H9 (cell line): ENCODE measurements at regions not wholly inside any gene's neighbourhood (a gene's known extent, or its start where the extent isn't known, plus 50 kb on each side); places are given as distances from the start of the nearest gene placed in this dataset.

Experiments used
- DNase-seq: peaks from one replicate; pipeline ENCODE4 v3.0.0-alpha.2; 2017
- H2AFZ ChIP-seq: one replicate; pipeline ENCODE4 v1.6.1; 2013; ENCODE audit warnings: mild to moderate bottlenecking, low read length, control low read depth, moderate library complexity
- H2AK5ac ChIP-seq: 2 replicates; pipeline ENCODE4 v1.6.1; 2013; ENCODE audit warnings: low read length, control low read depth, mixed read lengths; ENCODE audit not compliant: insufficient read length
- H2BK120ac ChIP-seq: one replicate; pipeline ENCODE4 v1.6.1; 2013; ENCODE audit warnings: low read depth, mild to moderate bottlenecking, low read length, control low read depth, inconsistent platforms; ENCODE audit not compliant: poor library complexity, severe bottlenecking
- H2BK12ac ChIP-seq: 2 replicates; pipeline ENCODE4 v1.6.1; 2013; ENCODE audit warnings: low read length, control low read depth, mixed read lengths, low read depth; ENCODE audit not compliant: insufficient read length
- H2BK15ac ChIP-seq: 2 replicates; pipeline ENCODE4 v1.6.1; 2013; ENCODE audit warnings: low read depth, low read length, control low read depth
- H2BK20ac ChIP-seq: one replicate; pipeline ENCODE4 v1.6.1; 2013; ENCODE audit warnings: low read depth, mild to moderate bottlenecking, low read length, control low read depth, inconsistent platforms; ENCODE audit not compliant: poor library complexity, severe bottlenecking
- H2BK5ac ChIP-seq: 2 replicates; pipeline ENCODE4 v1.6.1; 2013; ENCODE audit warnings: low read length, control low read depth, mixed read lengths; ENCODE audit not compliant: insufficient read length
- H3K14ac ChIP-seq: 2 replicates; pipeline ENCODE4 v1.6.1; 2013; ENCODE audit warnings: low read length, control low read depth; ENCODE audit not compliant: insufficient read depth
- H3K18ac ChIP-seq: 2 replicates; pipeline ENCODE4 v1.6.1; 2013; ENCODE audit warnings: low read depth, mild to moderate bottlenecking, mixed read lengths, low read length, control low read depth; ENCODE audit not compliant: insufficient read length
- H3K23ac ChIP-seq: 2 replicates; pipeline ENCODE4 v1.6.1; 2013; ENCODE audit warnings: low read length, control low read depth, mixed read lengths, low read depth; ENCODE audit not compliant: insufficient read length
- H3K23me2 ChIP-seq: 2 replicates; pipeline ENCODE4 v1.6.1; 2013; ENCODE audit warnings: low read depth, mild to moderate bottlenecking, mixed read lengths, low read length, control low read depth; ENCODE audit not compliant: insufficient read length, poor library complexity, severe bottlenecking
- H3K27ac ChIP-seq: 2 replicates; pipeline ENCODE4 v1.5.1; 2013; ENCODE audit warnings: low read length, control low read depth, mixed read lengths, low read depth; ENCODE audit not compliant: insufficient read length
- H3K27me3 ChIP-seq: 2 replicates; pipeline ENCODE4 v1.6.1; 2013; ENCODE audit warnings: low read length, control low read depth, inconsistent platforms; ENCODE audit not compliant: insufficient read depth
- H3K4ac ChIP-seq: 2 replicates; pipeline ENCODE4 v1.6.1; 2013; ENCODE audit warnings: low read depth, mild to moderate bottlenecking, control low read depth, inconsistent platforms, low read length, moderate library complexity
- H3K4me1 ChIP-seq: 2 replicates; pipeline ENCODE4 v1.6.1; 2013; ENCODE audit warnings: low read length, control low read depth, inconsistent platforms; ENCODE audit not compliant: insufficient read depth
- H3K4me2 ChIP-seq: 2 replicates; pipeline ENCODE4 v1.6.1; 2013; ENCODE audit warnings: low read length, control low read depth, mixed read lengths; ENCODE audit not compliant: insufficient read length, insufficient read depth
- H3K56ac ChIP-seq: 2 replicates; pipeline ENCODE4 v1.6.1; 2013; ENCODE audit warnings: low read depth, mild to moderate bottlenecking, mixed read lengths, low read length, control low read depth; ENCODE audit not compliant: insufficient read length
- H3K79me1 ChIP-seq: 2 replicates; pipeline ENCODE4 v1.6.1; 2013; ENCODE audit warnings: low read depth, mild to moderate bottlenecking, moderate library complexity, low read length, control low read depth, inconsistent platforms; ENCODE audit not compliant: insufficient read depth, poor library complexity, severe bottlenecking
- H3K79me2 ChIP-seq: 2 replicates; pipeline ENCODE4 v1.6.1; 2013; ENCODE audit warnings: low read length, control low read depth, inconsistent platforms; ENCODE audit not compliant: insufficient read depth
- H3K9ac ChIP-seq: 2 replicates; pipeline ENCODE4 v1.6.1; 2013; ENCODE audit warnings: low read length, control low read depth, mixed read lengths; ENCODE audit not compliant: insufficient read length; ENCODE audit errors: extremely low read depth
- H3K9me3 ChIP-seq: one replicate; pipeline ENCODE4 v1.6.1; 2013; ENCODE audit warnings: low read depth, low read length, inconsistent platforms; ENCODE audit not compliant: control insufficient read depth
- H3T11ph ChIP-seq: one replicate; pipeline ENCODE4 v1.6.1; 2013; ENCODE audit warnings: mild to moderate bottlenecking, low read length, control low read depth, inconsistent platforms
- H4K20me1 ChIP-seq: one replicate; pipeline ENCODE4 v1.6.1; 2013; ENCODE audit not compliant: control insufficient read depth, insufficient read length, insufficient read depth
- H4K5ac ChIP-seq: 2 replicates; pipeline ENCODE4 v1.6.1; 2013; ENCODE audit warnings: low read depth, mild to moderate bottlenecking, mixed read lengths, low read length, control low read depth; ENCODE audit not compliant: insufficient read length
- H4K8ac ChIP-seq: replicated peaks from 2 replicates; pipeline ENCODE4 v1.6.1; 2013; ENCODE audit warnings: low read length, control low read depth, mixed read lengths, low read depth; ENCODE audit not compliant: insufficient read length
- H4K91ac ChIP-seq: 2 replicates; pipeline ENCODE4 v1.6.1; 2013; ENCODE audit warnings: low read depth, mild to moderate bottlenecking, moderate library complexity, mixed read lengths, low read length, control low read depth; ENCODE audit not compliant: insufficient read length
- H3K27ac Mint-ChIP-seq, 3 experiments: 2 replicates in 2 of 3; 3 replicates in 1 of 3; pipeline ENCODE4 v1.8.0; 2020 to 2021; ENCODE audit warnings: mixed read lengths in 3 of 3, mild to moderate bottlenecking in 1 of 3, moderate library complexity in 1 of 3
- H3K27me3 Mint-ChIP-seq: 2 replicates; pipeline ENCODE4 v1.8.0; 2021; ENCODE audit warnings: low read depth, mild to moderate bottlenecking, moderate library complexity, mixed read lengths
- H3K36me3 Mint-ChIP-seq, 3 experiments: 2 replicates in 2 of 3; 3 replicates in 1 of 3; pipeline ENCODE4 v1.8.0; 2020 to 2021; ENCODE audit warnings: low read depth in 3 of 3, mixed read lengths in 3 of 3; ENCODE audit not compliant: insufficient read depth in 1 of 3
- H3K4me1 Mint-ChIP-seq, 2 experiments: 2 replicates each; pipeline ENCODE4 v1.8.0; 2020; ENCODE audit warnings: mixed read lengths in 2 of 2
- H3K4me3 Mint-ChIP-seq, 2 experiments: 2 replicates in 1 of 2; 3 replicates in 1 of 2; pipeline ENCODE4 v1.8.0; 2020 to 2021; ENCODE audit warnings: mild to moderate bottlenecking in 2 of 2, mixed read lengths in 2 of 2, moderate library complexity in 1 of 2
- H3K9me3 Mint-ChIP-seq, 2 experiments: 2 replicates in 1 of 2; 3 replicates in 1 of 2; pipeline ENCODE4 v1.8.0; 2020; ENCODE audit warnings: mild to moderate bottlenecking in 2 of 2, mixed read lengths in 2 of 2, moderate library complexity in 1 of 2
- CTCF ChIP-seq: fragments of 200-600 bp; sonication (generic); conservative IDR thresholded peaks from 3 replicates; pipeline ENCODE4 v1.8.0; 2021; ENCODE audit warnings: antibody characterized with exemption, mild to moderate bottlenecking

- Mint-ChIP-seq H3K27ac (no peak overlapping the region; a peak in 1 of 7 replicates), H3K27me3 (no peaks in the 10 kb centered on the region), H3K4me3 (no peak overlapping the region), H3K36me3 (no peaks in the 10 kb centered on the region; a peak in 1 of 7 replicates), H3K9me3 (no peaks in the 10 kb centered on the region; a peak in 1 of 5 replicates), H3K4me1 (peaks cover 7 to 9% of the 10 kb centered on the region in 2 experiments; a peak in 3 of 4 replicates)
- H2AK5ac ChIP-seq: no peak overlapping the region
- H3K14ac ChIP-seq: no peak overlapping the region
- no peaks in the 10 kb centered on the region for H3K27me3 ChIP-seq
- no peak overlapping the region for H3K56ac ChIP-seq
- H3K4me1 ChIP-seq: no peaks in the 10 kb centered on the region; the same call in 1 of the 2 replicates
- H4K8ac ChIP-seq: no peak overlapping the region
- no peak overlapping the region for H3K4ac ChIP-seq
- H3T11ph ChIP-seq: no peak overlapping the region
- no peak overlapping the region for H3K9ac ChIP-seq
- H3K4me2 ChIP-seq: no peak overlapping the region
- no peak overlapping the region for H2BK5ac ChIP-seq
- H3K23me2 ChIP-seq: no peaks in the 10 kb centered on the region
- H3K79me1 ChIP-seq: no peaks in the 10 kb centered on the region
- H2BK120ac ChIP-seq: no peak overlapping the region
- H3K18ac ChIP-seq: no peak overlapping the region
- no peaks in the 10 kb centered on the region for H3K79me2 ChIP-seq
- H2BK20ac ChIP-seq: no peak overlapping the region
- no peak overlapping the region for H3K27ac ChIP-seq
- H2AFZ ChIP-seq: no peak overlapping the region
- H4K91ac ChIP-seq: no peak overlapping the region
- H2BK12ac ChIP-seq: no peak overlapping the region
- TF ChIP-seq CTCF: no peak
- H4K5ac ChIP-seq: no peak overlapping the region
- no peaks in the 10 kb centered on the region for H4K20me1 ChIP-seq
- no peaks in the 10 kb centered on the region for H3K9me3 ChIP-seq
- H2BK15ac ChIP-seq: no peak overlapping the region
- DNase-seq: no peak
- H3K23ac ChIP-seq: no peak overlapping the region
These were observed 711.0 kb downstream of the C4orf33 start for GRCh38 chr4:129806986-129807385.
